CD4-positive, alpha-beta T cell (primary cell): ENCODE measurements at regions not wholly inside any gene's neighbourhood (a gene's known extent, or its start where the extent isn't known, plus 50 kb on each side); places are given as distances from the start of the nearest gene placed in this dataset.
"Not testable (repeated sequence)": the region's sequence is repeated elsewhere in the genome, so short reads cannot be mapped to it uniquely, and the experiment has no call there.

Experiments
- ATAC-seq: fragments of 200-7000 bp; cut with Tn5 transposase; one replicate; pipeline ENCODE4 v1.10.0; 2022; ENCODE audit warnings: mild to moderate bottlenecking; ENCODE audit not compliant: poor library complexity
- CTCF ChIA-PET: fragments of 350-600 bp; sonication (Branson Sonifier 250); formaldehyde crosslinking; loops from one replicate; lab custom pipeline; 2021; ENCODE audit warnings: antibody characterized with exemption, inconsistent platforms; lab: Charles Lee
- POLR2A ChIA-PET: fragments of 350-600 bp; sonication (Branson Sonifier 250); formaldehyde crosslinking; loops from one replicate; lab custom pipeline; 2021; ENCODE audit warnings: antibody characterized with exemption, inconsistent platforms; lab: Charles Lee
- DNase-seq, 14 experiments: peaks; one replicate each; pipeline ENCODE4 v3.0.0-alpha.2; 2013 to 2020; ENCODE audit warnings: mixed read lengths in 2 of 14
- H3K27ac ChIP-seq, 2 donors: one replicate each; pipeline versions ENCODE4 v1.5.1 to v1.7.0; 2013; ENCODE audit warnings: low read length in 2 of 2, low read depth in 1 of 2, mild to moderate bottlenecking in 1 of 2
- H3K27me3 ChIP-seq, 2 experiments: 1 replicate in 1 of 2; 2 replicates in 1 of 2; pipeline versions ENCODE4 v1.6.1 to v1.7.0; 2013; ENCODE audit warnings: low read length in 2 of 2, control low read depth in 1 of 2, mild to moderate bottlenecking in 1 of 2, moderate library complexity in 1 of 2; ENCODE audit not compliant: insufficient read depth in 2 of 2, control insufficient read depth in 1 of 2
- H3K36me3 ChIP-seq: one replicate; pipeline ENCODE4 v1.6.1; 2013; ENCODE audit warnings: low read length, control low read depth; ENCODE audit not compliant: insufficient read depth
- H3K4me1 ChIP-seq: one replicate; pipeline ENCODE4 v1.6.1; 2013; ENCODE audit warnings: low read length, control low read depth; ENCODE audit not compliant: insufficient read depth
- H3K4me3 ChIP-seq: one replicate; pipeline ENCODE4 v1.5.1; 2013; ENCODE audit warnings: mild to moderate bottlenecking, low read length, moderate library complexity
- H3K9me3 ChIP-seq, 2 experiments: 1 replicate in 1 of 2; 2 replicates in 1 of 2; pipeline versions ENCODE4 v1.6.1 to v1.7.0; 2013; ENCODE audit warnings: low read length in 2 of 2, mild to moderate bottlenecking in 2 of 2, control low read depth in 1 of 2, moderate library complexity in 1 of 2; ENCODE audit not compliant: control insufficient read depth in 1 of 2, insufficient read depth in 1 of 2
- H3K27ac Mint-ChIP-seq: one replicate; pipeline ENCODE4 v1.8.0; 2020; ENCODE audit warnings: mixed read lengths
- H3K27me3 Mint-ChIP-seq: one replicate; pipeline ENCODE4 v1.8.0; 2021; ENCODE audit warnings: mixed read lengths
- H3K36me3 Mint-ChIP-seq: one replicate; pipeline ENCODE4 v1.8.0; 2021; ENCODE audit warnings: low read depth, mixed read lengths
- H3K4me1 Mint-ChIP-seq: one replicate; pipeline ENCODE4 v1.8.0; 2021; ENCODE audit warnings: low read depth, mixed read lengths
- H3K4me3 Mint-ChIP-seq: one replicate; pipeline ENCODE4 v1.8.0; 2020; ENCODE audit warnings: mild to moderate bottlenecking, mixed read lengths
- H3K9me3 Mint-ChIP-seq: one replicate; pipeline ENCODE4 v1.8.0; 2020; ENCODE audit warnings: mixed read lengths
- intact Hi-C, 2 experiments: fragments of 100-400 bp; cut with DNase I in 1 of 2; cut with micrococcal nuclease in 1 of 2; formaldehyde crosslinking; loops; one replicate each; pipeline versions ENCODE4 v1.15.1 to v1.9.0; 2023 to 2025; cut with DNase I, micrococcal nuclease
- TF ChIP-seq, protein P1 (sequence below): fragments of 200-600 bp; IDR thresholded peaks from one replicate; pipeline ENCODE4 v1.8.0; 2022; ENCODE audit warnings: antibody characterized with exemption, mild to moderate bottlenecking

- H3K4me3 Mint-ChIP-seq, result no peak overlapping the region
- CTCF ChIA-PET, result no interaction called here
- Histone ChIP-seq H3K9me3 (no peaks in the 10 kb centered on the region), H3K27me3 (no peaks in the 10 kb centered on the region), H3K4me1 (no peaks in the 10 kb centered on the region), H3K36me3 (no peaks in the 10 kb centered on the region), H3K4me3 (no peak overlapping the region), H3K27ac (no peak overlapping the region)
- no peak for DNase-seq
- TF ChIP-seq, protein P1, sequence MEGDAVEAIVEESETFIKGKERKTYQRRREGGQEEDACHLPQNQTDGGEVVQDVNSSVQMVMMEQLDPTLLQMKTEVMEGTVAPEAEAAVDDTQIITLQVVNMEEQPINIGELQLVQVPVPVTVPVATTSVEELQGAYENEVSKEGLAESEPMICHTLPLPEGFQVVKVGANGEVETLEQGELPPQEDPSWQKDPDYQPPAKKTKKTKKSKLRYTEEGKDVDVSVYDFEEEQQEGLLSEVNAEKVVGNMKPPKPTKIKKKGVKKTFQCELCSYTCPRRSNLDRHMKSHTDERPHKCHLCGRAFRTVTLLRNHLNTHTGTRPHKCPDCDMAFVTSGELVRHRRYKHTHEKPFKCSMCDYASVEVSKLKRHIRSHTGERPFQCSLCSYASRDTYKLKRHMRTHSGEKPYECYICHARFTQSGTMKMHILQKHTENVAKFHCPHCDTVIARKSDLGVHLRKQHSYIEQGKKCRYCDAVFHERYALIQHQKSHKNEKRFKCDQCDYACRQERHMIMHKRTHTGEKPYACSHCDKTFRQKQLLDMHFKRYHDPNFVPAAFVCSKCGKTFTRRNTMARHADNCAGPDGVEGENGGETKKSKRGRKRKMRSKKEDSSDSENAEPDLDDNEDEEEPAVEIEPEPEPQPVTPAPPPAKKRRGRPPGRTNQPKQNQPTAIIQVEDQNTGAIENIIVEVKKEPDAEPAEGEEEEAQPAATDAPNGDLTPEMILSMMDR, result no peak
- ATAC-seq, result no peak
- no peaks in the 10 kb centered on the region for H3K27me3 Mint-ChIP-seq
- no peaks in the 10 kb centered on the region for H3K36me3 Mint-ChIP-seq
- POLR2A ChIA-PET, result no interaction called here
- intact Hi-C loops, result no loop called here
- no peaks in the 10 kb centered on the region for H3K4me1 Mint-ChIP-seq
- H3K27ac Mint-ChIP-seq, result no peak overlapping the region
- peaks cover 11% of the 10 kb centered on the region for H3K9me3 Mint-ChIP-seq
Measured at GRCh38 chr11:106524436-106524835, 447.0 kb downstream of the AASDHPPT start.

DNA sequence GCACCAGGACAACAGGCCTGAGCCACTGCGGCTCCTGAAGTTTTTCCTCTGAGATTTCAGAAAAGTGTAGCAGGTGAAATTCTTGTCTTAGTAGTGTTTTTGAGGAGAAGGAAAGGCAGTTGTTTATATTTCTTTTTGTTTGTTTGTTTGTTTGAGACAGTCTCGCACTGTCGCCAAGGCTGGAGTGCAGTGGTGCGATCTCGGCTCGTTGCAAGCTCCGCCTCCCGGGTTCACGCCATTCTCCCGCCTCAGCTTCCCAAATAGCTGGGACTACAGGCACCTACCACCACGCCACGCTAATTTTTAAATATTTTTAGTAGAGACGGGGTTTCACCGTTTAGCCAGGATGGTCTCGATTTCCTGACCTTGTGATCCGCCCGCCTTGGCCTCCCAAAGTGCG lies 454.2 kb downstream of the AASDHPPT start:
- H3K4me3 Mint-ChIP-seq, H3K4me3 ChIP-seq, H3K4me1 ChIP-seq, H3K27ac Mint-ChIP-seq, H3K27me3 ChIP-seq, H3K27ac ChIP-seq, POLR2A ChIA-PET, H3K36me3 ChIP-seq, H3K4me1 Mint-ChIP-seq, intact Hi-C loops, ATAC-seq, H3K9me3 ChIP-seq, H3K36me3 Mint-ChIP-seq, CTCF ChIA-PET, DNase-seq, H3K27me3 Mint-ChIP-seq: not testable (repeated sequence)
- H3K9me3 Mint-ChIP-seq, result peaks cover 23% of the 10 kb centered on the region

DNA sequence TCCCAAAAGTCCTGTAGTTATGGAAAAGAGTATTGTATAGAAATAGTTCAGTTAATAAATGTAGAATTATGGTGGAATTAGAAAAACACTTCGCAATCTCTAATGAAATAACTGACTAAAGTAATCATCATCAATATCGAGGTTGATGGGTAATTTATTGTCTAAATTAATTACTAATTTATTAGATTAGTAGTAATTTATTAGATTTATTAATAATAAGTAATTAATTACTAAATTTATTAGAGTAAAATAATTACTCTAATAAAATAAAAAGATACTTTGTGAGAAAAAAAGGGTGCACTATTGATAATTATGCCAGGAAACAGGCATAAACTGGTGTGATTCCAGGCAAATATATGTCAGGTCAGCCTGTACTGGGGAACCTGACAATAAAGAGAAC lies 455.6 kb downstream of the AASDHPPT start:
- H3K4me3 Mint-ChIP-seq, result no peak overlapping the region
- TF ChIP-seq, protein P1, result no peak
- ATAC-seq, result no peak
- POLR2A ChIA-PET, result no interaction called here
- H3K36me3 Mint-ChIP-seq, result no peaks in the 10 kb centered on the region
- intact Hi-C loops, result no loop called here
- no peaks in the 10 kb centered on the region for H3K4me1 Mint-ChIP-seq
- no peaks in the 10 kb centered on the region for H3K27me3 ChIP-seq
- H3K36me3 ChIP-seq, result no peaks in the 10 kb centered on the region
- DNase-seq, result no peak
- no peak overlapping the region for H3K4me3 ChIP-seq
- H3K9me3 ChIP-seq, result peaks cover 0 to 6% of the 10 kb centered on the region in 2 experiments
- peaks cover 19% of the 10 kb centered on the region for H3K9me3 Mint-ChIP-seq
- CTCF ChIA-PET, result no interaction called here
- no peaks in the 10 kb centered on the region for H3K4me1 ChIP-seq
- no peaks in the 10 kb centered on the region for H3K27me3 Mint-ChIP-seq
- H3K27ac ChIP-seq, result no peak overlapping the region
- H3K27ac Mint-ChIP-seq, result no peak overlapping the region

GRCh38 chr11:106540001-106540400 lies 462.5 kb downstream of the AASDHPPT start:
- Mint-ChIP-seq H3K9me3 (peaks cover 7% of the 10 kb centered on the region), H3K36me3 (no peaks in the 10 kb centered on the region), H3K27me3 (no peaks in the 10 kb centered on the region), H3K4me1 (no peaks in the 10 kb centered on the region), H3K27ac (no peak overlapping the region), H3K4me3 (no peak overlapping the region)
- Histone ChIP-seq H3K27ac (no peak overlapping the region), H3K27me3 (no peaks in the 10 kb centered on the region), H3K9me3 (no peaks in the 10 kb centered on the region), H3K4me3 (no peak overlapping the region), H3K4me1 (no peaks in the 10 kb centered on the region), H3K36me3 (no peaks in the 10 kb centered on the region)
- ChIA-PET CTCF (no interaction called here), POLR2A (no interaction called here)
- DNase-seq, result no peak
- no peak for ATAC-seq
- TF ChIP-seq, protein P1, result no peak
- intact Hi-C loops, result no loop called here
